ENCODE measurements at regions not wholly inside any gene's neighbourhood (a gene's known extent, or its start where the extent isn't known, plus 50 kb on each side); places are given as distances from the start of the nearest gene placed in this dataset.

- no peaks in the 10 kb centered on the region for H3K36me3 Mint-ChIP-seq
- DNase-seq, result no peak
- H3K27ac Mint-ChIP-seq, result no peak overlapping the region
- peaks cover 14 to 18% of the 10 kb centered on the region in 2 donors for H3K27me3 Mint-ChIP-seq
- H3K4me3 Mint-ChIP-seq, result no peak overlapping the region
- Histone ChIP-seq H3K36me3 (ENCODE audit: insufficient read depth, low read length) (no peaks in the 10 kb centered on the region), H3K4me1 (ENCODE audit: insufficient read depth, low read length) (no peaks in the 10 kb centered on the region), H3K27ac (ENCODE audit: low read depth, low read length) (no peak overlapping the region), H3K27me3 (ENCODE audit: insufficient read depth, low read length) (no peaks in the 10 kb centered on the region), H3K4me3 (ENCODE audit: low read length in 2 of 2) (no peak overlapping the region), H3K9me3 (ENCODE audit: control insufficient read depth in 1 of 2, low read length in 2 of 2) (no peaks in the 10 kb centered on the region)
- H3K9me3 Mint-ChIP-seq, result peaks cover 0 to 16% (median 5%) of the 10 kb centered on the region in 8 donors
- H3K4me1 Mint-ChIP-seq, result no peaks in the 10 kb centered on the region
- CTCF ChIA-PET (ENCODE audit: partially characterized antibody), result interaction anchor here (1.0 kb wide), 1 partner anchor 10 kb away, joined by 3 read pairs; no protein-coding TSS in a partner anchor
- POLR2A ChIA-PET (ENCODE audit: partially characterized antibody), result no interaction called here
- intact Hi-C loops (cut with micrococcal nuclease), result no loop called here
Observed at GRCh38 chr1:34671887-34672286, 83.0 kb upstream of the GJB5 start.

GRCh38 chr1:34681480-34682451 lies 73.1 kb upstream of the GJB5 start:
- ChIA-PET CTCF (ENCODE audit: partially characterized antibody) (interaction anchor here (0.7 to 0.9 kb wide), 3 partner anchors 10 to 20 kb away, joined by 3 to 4 read pairs (median 3); no protein-coding TSS in a partner anchor), POLR2A (ENCODE audit: partially characterized antibody) (no interaction called here)
- no peaks in the 10 kb centered on the region for H3K36me3 ChIP-seq (ENCODE audit: insufficient read depth, low read length)
- no peaks in the 10 kb centered on the region for H3K27me3 ChIP-seq (ENCODE audit: insufficient read depth, low read length)
- H3K4me1 ChIP-seq (ENCODE audit: insufficient read depth, low read length), result no peaks in the 10 kb centered on the region
- Mint-ChIP-seq H3K36me3 (no peaks in the 10 kb centered on the region), H3K27ac (no peak overlapping the region), H3K27me3 (peaks cover 10 to 12% of the 10 kb centered on the region in 2 donors), H3K4me1 (peaks cover 0 to 7% (median 3%) of the 10 kb centered on the region in 4 donors), H3K4me3 (no peak overlapping the region), H3K9me3 (no peaks in the 10 kb centered on the region)
- intact Hi-C loops (cut with micrococcal nuclease), result no loop called here
- no peaks in the 10 kb centered on the region for H3K9me3 ChIP-seq (ENCODE audit: control insufficient read depth in 1 of 2, low read length in 2 of 2)
- no peak overlapping the region for H3K27ac ChIP-seq (ENCODE audit: low read depth, low read length)
- peak in 4 of 5 donors; percentile 6 to 9 (median 8) for DNase-seq
- H3K4me3 ChIP-seq (ENCODE audit: low read length in 2 of 2), result no peak overlapping the region

DNA sequence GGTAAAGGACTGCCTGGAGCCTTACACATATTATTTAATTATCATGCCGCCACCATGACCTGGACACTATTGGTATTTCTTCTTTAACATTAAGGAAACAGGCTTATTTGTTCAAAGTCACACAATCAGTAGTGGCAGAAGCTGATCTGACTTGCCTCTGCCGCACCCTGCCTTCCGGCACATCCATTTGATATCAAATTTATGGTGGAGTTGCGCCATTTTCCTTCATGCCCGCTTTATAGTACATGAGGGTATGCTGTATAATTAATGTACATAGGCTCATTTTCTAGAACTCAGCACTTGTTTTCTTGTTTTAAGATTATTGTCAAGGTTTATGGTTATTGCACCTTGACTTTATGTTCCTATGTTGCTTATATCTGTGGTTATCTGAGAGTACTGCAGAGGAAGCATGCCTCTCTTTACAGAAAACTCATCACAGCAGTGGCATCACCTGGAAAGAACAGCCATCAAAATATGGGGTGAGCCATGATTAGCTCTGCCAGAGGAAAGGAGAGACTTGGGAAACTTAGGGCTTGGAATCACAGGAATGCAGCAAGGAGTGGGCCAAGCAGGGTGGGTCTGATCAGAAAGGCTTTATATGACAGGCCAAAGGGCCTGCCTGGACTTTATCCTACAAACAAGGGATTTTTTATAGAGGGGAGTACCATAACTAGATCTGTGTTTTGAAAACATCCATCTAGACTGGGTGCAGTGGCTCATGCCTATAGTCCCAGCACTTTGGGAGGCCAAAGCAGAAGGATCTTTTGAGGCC lies 72.2 kb upstream of the GJB5 start:
- Histone ChIP-seq H3K27me3 (ENCODE audit: insufficient read depth, low read length) (no peaks in the 10 kb centered on the region), H3K4me3 (ENCODE audit: low read length in 2 of 2) (no peak overlapping the region), H3K9me3 (ENCODE audit: control insufficient read depth in 1 of 2, low read length in 2 of 2) (no peaks in the 10 kb centered on the region), H3K36me3 (ENCODE audit: insufficient read depth, low read length) (no peaks in the 10 kb centered on the region), H3K27ac (ENCODE audit: low read depth, low read length) (no peak overlapping the region), H3K4me1 (ENCODE audit: insufficient read depth, low read length) (no peaks in the 10 kb centered on the region)
- H3K9me3 Mint-ChIP-seq, result no peaks in the 10 kb centered on the region
- intact Hi-C loops (cut with micrococcal nuclease), result no loop called here
- H3K36me3 Mint-ChIP-seq, result no peaks in the 10 kb centered on the region
- peaks cover 0 to 7% (median 3%) of the 10 kb centered on the region in 4 donors for H3K4me1 Mint-ChIP-seq
- ChIA-PET POLR2A (ENCODE audit: partially characterized antibody) (no interaction called here), CTCF (ENCODE audit: partially characterized antibody) (interaction anchor here (0.7 kb wide), 1 partner anchor 11 kb away, joined by 3 read pairs; no protein-coding TSS in a partner anchor)
- no peak for DNase-seq
- peaks cover 10 to 14% of the 10 kb centered on the region in 2 donors for H3K27me3 Mint-ChIP-seq
- H3K27ac Mint-ChIP-seq, result no peak overlapping the region
- no peak overlapping the region for H3K4me3 Mint-ChIP-seq

- intact Hi-C loops (cut with micrococcal nuclease), result no loop called here
- H3K27me3 ChIP-seq (ENCODE audit: insufficient read depth, low read length), result no peaks in the 10 kb centered on the region
- Mint-ChIP-seq H3K27me3 (peaks cover 13 to 18% of the 10 kb centered on the region in 2 donors), H3K36me3 (no peaks in the 10 kb centered on the region), H3K4me1 (peaks cover 0 to 7% (median 3%) of the 10 kb centered on the region in 4 donors), H3K9me3 (no peaks in the 10 kb centered on the region), H3K4me3 (no peak overlapping the region), H3K27ac (no peak overlapping the region)
- ChIA-PET CTCF (ENCODE audit: partially characterized antibody) (interaction anchor here (1.1 kb wide), 1 partner anchor 43 kb away, joined by 3 read pairs; no protein-coding TSS in a partner anchor), POLR2A (ENCODE audit: partially characterized antibody) (no interaction called here)
- no peak overlapping the region for H3K27ac ChIP-seq (ENCODE audit: low read depth, low read length)
- H3K4me3 ChIP-seq (ENCODE audit: low read length in 2 of 2), result no peak overlapping the region
- H3K36me3 ChIP-seq (ENCODE audit: insufficient read depth, low read length), result no peaks in the 10 kb centered on the region
- no peaks in the 10 kb centered on the region for H3K4me1 ChIP-seq (ENCODE audit: insufficient read depth, low read length)
- DNase-seq, result no peak
- no peaks in the 10 kb centered on the region for H3K9me3 ChIP-seq (ENCODE audit: control insufficient read depth in 1 of 2, low read length in 2 of 2)
Observed at GRCh38 chr1:34683616-34684015, 71.2 kb upstream of the GJB5 start.

DNA sequence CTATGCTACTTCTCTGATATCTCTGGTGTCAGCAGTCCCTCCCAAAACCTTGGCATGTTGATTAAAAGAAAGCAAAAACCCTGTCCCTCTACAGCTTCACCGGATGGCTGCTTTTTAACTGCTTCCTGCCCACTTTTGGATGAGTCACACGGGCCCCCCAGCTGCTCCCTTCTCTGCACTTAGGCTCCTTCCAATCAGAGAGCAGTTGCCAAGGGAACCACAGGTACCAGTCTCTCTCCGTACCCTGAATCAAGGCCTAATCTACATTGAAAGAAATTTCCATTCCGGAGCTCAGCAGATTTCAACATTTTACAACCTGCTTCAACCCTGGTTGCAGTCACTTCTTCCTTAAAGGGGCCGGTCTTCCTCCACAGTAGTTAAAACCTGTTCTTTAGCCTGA lies 70.6 kb upstream of the GJB5 start:
- H3K4me3 Mint-ChIP-seq, result peak overlapping the region in 1 of 8 donors; percentile 18
- no peaks in the 10 kb centered on the region for H3K9me3 Mint-ChIP-seq

DNA sequence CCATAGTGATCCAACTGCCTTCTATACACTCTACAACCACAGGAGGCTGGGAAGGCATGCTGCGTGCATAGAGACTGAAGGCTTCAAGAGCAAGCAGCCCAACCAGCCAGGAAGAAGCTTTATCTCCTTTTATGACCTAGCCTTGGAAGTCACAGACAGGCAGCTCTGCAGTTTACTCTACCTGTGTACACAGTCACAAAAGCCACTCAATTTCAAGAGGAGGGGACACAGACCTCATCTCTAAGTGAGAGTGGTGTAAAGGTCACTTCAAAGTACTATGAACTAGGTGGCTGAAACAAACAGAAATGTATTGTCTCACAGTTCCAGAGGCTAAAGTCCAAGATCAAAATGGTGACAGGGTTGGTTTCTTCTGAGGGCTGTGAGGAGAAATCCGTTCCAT lies 69.6 kb upstream of the GJB5 start:
- H3K36me3 ChIP-seq (ENCODE audit: insufficient read depth, low read length), result no peaks in the 10 kb centered on the region
- H3K9me3 ChIP-seq (ENCODE audit: control insufficient read depth in 1 of 2, low read length in 2 of 2), result no peaks in the 10 kb centered on the region
- no peak overlapping the region for H3K27ac ChIP-seq (ENCODE audit: low read depth, low read length)
- no peaks in the 10 kb centered on the region for H3K9me3 Mint-ChIP-seq
- intact Hi-C loops (cut with micrococcal nuclease), result no loop called here
- H3K27me3 ChIP-seq (ENCODE audit: insufficient read depth, low read length), result no peaks in the 10 kb centered on the region
- CTCF ChIA-PET (ENCODE audit: partially characterized antibody), result no interaction called here
- DNase-seq, result no peak
- no peaks in the 10 kb centered on the region for H3K4me1 ChIP-seq (ENCODE audit: insufficient read depth, low read length)
- POLR2A ChIA-PET (ENCODE audit: partially characterized antibody), result no interaction called here
- H3K4me3 Mint-ChIP-seq, result no peak overlapping the region
- no peaks in the 10 kb centered on the region for H3K36me3 Mint-ChIP-seq
- H3K27me3 Mint-ChIP-seq, result peaks cover 14 to 20% of the 10 kb centered on the region in 2 donors
- H3K4me3 ChIP-seq (ENCODE audit: low read length in 2 of 2), result no peak overlapping the region
- no peak overlapping the region for H3K27ac Mint-ChIP-seq
- peaks cover 0 to 7% (median 3%) of the 10 kb centered on the region in 4 donors for H3K4me1 Mint-ChIP-seq

More for the DNA sequence above, 70.6 kb upstream of the GJB5 start:
- H3K9me3 ChIP-seq (ENCODE audit: control insufficient read depth in 1 of 2, low read length in 2 of 2), result no peaks in the 10 kb centered on the region
- H3K36me3 ChIP-seq (ENCODE audit: insufficient read depth, low read length), result no peaks in the 10 kb centered on the region
- Mint-ChIP-seq H3K36me3 (no peaks in the 10 kb centered on the region), H3K4me1 (peaks cover 0 to 7% (median 3%) of the 10 kb centered on the region in 4 donors), H3K27me3 (peaks cover 9 to 14% of the 10 kb centered on the region in 2 donors), H3K27ac (no peak overlapping the region)
- no peaks in the 10 kb centered on the region for H3K4me1 ChIP-seq (ENCODE audit: insufficient read depth, low read length)
- ChIA-PET CTCF (ENCODE audit: partially characterized antibody) (interaction anchor here (1.1 kb wide), 1 partner anchor 43 kb away, joined by 3 read pairs; no protein-coding TSS in a partner anchor), POLR2A (ENCODE audit: partially characterized antibody) (no interaction called here)
- H3K4me3 ChIP-seq (ENCODE audit: low read length in 2 of 2), result no peak overlapping the region
- H3K27me3 ChIP-seq (ENCODE audit: insufficient read depth, low read length), result no peaks in the 10 kb centered on the region
- no peak overlapping the region for H3K27ac ChIP-seq (ENCODE audit: low read depth, low read length)
- intact Hi-C loops (cut with micrococcal nuclease), result no loop called here
- no peak for DNase-seq

- intact Hi-C loops (cut with micrococcal nuclease), result no loop called here
- H3K4me1 Mint-ChIP-seq, result peaks cover 0 to 7% (median 3%) of the 10 kb centered on the region in 4 donors
- H3K4me3 ChIP-seq (ENCODE audit: low read length in 2 of 2), result no peak overlapping the region
- CTCF ChIA-PET (ENCODE audit: partially characterized antibody), result no interaction called here
- no peak overlapping the region for H3K27ac ChIP-seq (ENCODE audit: low read depth, low read length)
- no peaks in the 10 kb centered on the region for H3K9me3 Mint-ChIP-seq
- no peaks in the 10 kb centered on the region for H3K4me1 ChIP-seq (ENCODE audit: insufficient read depth, low read length)
- H3K27me3 ChIP-seq (ENCODE audit: insufficient read depth, low read length), result no peaks in the 10 kb centered on the region
- no peak for DNase-seq
- H3K27me3 Mint-ChIP-seq, result peaks cover 20 to 25% of the 10 kb centered on the region in 2 donors
- no peak overlapping the region for H3K27ac Mint-ChIP-seq
- H3K36me3 Mint-ChIP-seq, result no peaks in the 10 kb centered on the region
- POLR2A ChIA-PET (ENCODE audit: partially characterized antibody), result no interaction called here
- no peaks in the 10 kb centered on the region for H3K36me3 ChIP-seq (ENCODE audit: insufficient read depth, low read length)
- H3K9me3 ChIP-seq (ENCODE audit: control insufficient read depth in 1 of 2, low read length in 2 of 2), result no peaks in the 10 kb centered on the region
- no peak overlapping the region for H3K4me3 Mint-ChIP-seq
Observed at GRCh38 chr1:34686531-34686930, 68.3 kb upstream of the GJB5 start.

All from CD4-positive, alpha-beta memory T cell (primary cell).